ENCODE measurements at regions not wholly inside any gene's neighbourhood (a gene's known extent, or its start where the extent isn't known, plus 50 kb on each side); places are given as distances from the start of the nearest gene placed in this dataset.
"Not testable (repeated sequence)": the region's sequence is repeated elsewhere in the genome, so short reads cannot be mapped to it uniquely, and the experiment has no call there.

- no peak for DNase-seq (ENCODE audit: low read depth, low spot score)
These were observed 372.9 kb upstream of the LMCD1 start for GRCh38 chr3:8128686-8129085.

DNA sequence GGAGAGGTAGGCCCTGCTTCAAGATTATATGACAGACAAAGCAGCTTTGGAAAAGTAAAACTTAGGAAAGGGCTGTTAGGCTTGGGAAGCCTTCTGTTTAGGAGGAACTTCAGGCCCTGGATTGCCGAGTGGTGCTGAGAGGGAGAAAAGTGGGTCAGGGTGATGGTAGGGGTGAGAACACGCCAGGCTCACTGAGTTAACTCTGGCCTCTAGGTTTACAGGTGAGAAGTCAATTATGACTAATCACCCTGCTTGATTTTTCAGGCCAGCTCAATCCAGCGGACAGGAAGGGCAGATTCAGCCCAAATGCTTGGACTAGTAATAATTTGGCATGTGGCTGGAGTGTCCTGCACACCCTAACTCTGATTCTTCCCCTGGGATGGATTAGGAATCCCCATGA is 365.1 kb upstream of the LMCD1 start:
- no peak for DNase-seq (ENCODE audit: low read depth, low spot score)

- no peak for DNase-seq (ENCODE audit: low read depth, low spot score)
These were observed 358.4 kb upstream of the LMCD1 start for GRCh38 chr3:8143186-8143585.

DNA sequence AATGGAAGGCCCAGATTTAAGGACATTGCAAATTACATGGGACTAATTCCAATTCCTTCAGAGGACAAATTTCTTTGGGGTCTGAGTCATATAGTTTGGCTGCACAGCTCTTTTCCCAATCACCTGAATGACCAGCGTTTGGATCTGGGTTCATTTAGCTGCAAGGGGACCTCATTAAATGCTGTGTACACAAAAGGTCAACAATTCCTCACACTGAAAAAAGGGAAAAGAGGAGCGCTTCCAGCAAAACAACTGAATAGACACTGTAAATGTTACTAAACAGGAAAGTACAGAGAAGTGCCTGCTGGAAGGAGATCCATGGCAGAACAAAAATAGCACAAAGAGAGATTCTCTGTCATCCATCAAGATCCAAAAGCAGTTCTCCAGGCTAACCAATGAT is 356.0 kb upstream of the LMCD1 start:
- DNase-seq (ENCODE audit: low read depth, low spot score) = no peak

DNA sequence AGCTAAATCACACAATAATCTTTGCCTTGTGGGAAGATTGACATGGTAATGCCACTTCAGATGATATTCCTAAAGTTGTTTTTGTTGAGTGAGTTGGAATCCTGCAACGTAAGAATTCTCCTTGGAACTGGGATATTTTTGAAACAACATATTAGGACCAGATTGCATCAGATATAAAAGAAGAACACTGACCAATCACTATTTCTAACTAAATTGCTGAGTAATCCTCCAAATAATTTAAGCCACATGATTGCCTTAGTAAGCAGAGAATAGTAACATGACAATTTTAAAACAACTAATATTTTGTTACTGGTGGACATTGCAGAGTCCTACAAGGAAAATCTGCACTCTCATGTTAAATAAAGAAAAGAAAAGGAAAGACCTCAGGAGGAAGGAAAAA is 353.9 kb upstream of the LMCD1 start:
- DNase-seq (ENCODE audit: low read depth, low spot score) = no peak

DNA sequence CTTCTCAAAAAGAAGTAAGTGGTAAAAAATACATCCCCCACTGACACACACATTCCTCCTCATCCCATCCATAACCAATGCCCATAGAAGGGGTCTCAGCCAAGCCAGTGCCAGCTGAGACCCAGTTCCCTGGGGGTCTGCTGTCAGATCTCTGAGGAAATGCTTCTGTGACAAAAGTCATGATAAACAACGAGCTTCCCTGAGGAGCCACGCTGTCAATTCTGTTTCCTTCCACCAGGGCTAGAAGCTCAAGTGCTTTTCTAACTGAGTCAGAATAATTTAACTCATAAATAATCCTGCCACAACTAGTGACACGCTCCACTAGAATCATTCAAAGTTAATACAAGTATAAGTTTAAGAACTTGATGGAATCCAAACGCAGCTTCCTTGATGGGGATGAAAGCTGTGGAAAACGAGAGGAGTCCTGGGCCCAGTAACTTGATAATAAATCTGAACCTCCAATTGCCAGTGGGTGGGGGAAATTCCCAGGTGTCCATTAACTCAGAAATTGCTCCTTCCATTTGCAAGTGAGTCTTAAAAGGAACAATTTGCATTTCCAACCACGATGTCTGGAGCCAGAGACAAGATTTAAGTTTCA is 348.7 kb upstream of the LMCD1 start:
- DNase-seq (ENCODE audit: low read depth, low spot score) = no peak

DNA sequence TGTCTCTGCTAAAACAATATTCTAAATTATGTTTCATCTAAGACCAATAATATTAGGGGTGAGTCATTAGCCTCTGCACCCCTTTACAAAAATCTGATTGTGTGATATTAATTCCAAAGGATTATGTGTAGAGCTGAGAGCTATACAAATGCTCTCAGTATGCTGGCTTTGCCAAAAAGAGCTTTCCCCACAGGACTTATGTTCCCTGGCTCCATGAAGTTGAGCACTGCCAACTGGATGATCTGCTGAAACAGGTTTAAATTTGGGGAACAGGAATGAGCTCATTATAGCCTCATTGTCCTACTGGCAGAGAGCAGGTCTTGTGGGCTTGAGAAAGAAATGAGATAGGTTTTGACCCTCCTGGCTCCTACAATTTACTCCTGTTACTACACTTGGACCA is 347.8 kb upstream of the LMCD1 start:
- no peak for DNase-seq (ENCODE audit: low read depth, low spot score)

- DNase-seq (ENCODE audit: low read depth, low spot score) = no peak
These were observed 347.0 kb upstream of the LMCD1 start for GRCh38 chr3:8154617-8155016.

GRCh38 chr3:8156138-8156537 is 345.5 kb upstream of the LMCD1 start:
- no peak for DNase-seq (ENCODE audit: low read depth, low spot score)

DNA sequence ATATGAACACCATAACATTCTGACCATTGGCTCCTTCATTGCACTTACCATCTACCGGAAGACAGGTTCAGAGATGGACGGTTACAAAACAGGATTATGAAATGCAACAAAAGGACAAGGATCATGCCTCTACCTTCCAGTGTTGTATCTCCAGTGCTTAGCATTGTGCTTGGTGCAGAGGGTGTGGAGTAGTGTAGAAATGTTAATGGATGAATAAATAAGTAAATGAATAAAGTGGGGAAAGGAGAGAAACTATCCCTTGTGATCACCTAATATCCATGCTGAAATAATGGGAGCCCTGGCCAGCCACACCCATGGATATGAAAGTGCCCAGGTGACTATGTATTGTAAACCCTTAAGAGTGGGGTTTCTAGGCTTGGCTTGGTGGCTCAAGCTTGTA is 344.8 kb upstream of the LMCD1 start:
- DNase-seq (ENCODE audit: low read depth, low spot score) = no peak

DNA sequence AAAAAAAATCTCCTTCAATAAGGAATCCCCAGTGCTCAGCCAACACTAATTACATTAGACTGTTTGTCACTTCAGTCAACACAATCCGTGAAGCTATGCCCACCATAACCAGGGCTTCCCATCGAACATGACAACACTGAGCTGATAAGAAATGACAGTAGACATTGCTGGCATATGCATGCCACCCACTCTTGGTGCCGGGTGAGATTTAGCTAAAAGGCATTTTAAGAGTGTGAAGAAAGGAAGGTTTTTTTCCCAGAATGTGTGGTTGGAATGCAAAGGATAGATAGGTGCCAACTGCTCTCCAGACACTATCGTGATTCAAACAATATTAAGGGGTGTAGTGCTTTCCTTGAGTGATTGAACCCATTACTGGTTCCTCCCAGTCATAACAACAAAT is 344.0 kb upstream of the LMCD1 start:
- no peak for DNase-seq (ENCODE audit: low read depth, low spot score)

DNA sequence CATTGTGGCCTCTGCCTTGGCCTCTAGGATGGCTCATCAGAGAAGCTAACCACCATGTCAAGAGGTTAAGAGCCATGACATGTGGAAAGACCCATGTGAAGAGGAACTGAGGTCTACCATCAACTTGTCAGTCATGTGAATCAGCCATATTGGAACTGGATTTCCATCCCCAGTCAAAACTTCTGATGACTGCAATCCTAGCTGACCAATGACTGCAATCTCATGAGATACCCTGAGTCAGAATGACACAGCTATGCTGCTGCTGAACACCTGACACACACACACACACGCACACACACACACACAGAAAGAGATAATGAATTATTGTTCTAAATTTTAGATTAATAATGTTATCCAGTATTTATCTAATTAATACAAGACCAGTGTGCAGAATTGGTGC is 337.5 kb upstream of the LMCD1 start:
- no peak for DNase-seq (ENCODE audit: low read depth, low spot score)

DNA sequence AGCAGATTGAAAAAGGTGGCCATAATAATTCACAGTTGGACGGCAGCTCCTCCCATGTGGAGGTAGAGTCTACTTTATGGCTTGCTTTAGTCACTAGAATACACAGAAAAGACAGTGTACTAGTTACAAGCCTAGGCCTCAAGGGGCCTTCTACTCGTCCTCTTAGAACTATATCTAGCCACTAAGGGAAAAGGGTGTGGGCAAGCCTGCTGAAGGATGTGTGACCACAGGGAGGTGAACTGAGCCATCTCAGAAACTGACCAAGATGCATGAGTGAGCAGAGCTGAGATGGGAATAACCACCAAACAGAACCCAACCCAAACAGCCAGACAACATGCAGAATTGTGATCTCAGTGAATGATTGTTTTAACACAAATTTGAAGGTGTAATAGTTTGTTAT is 335.6 kb upstream of the LMCD1 start:
- DNase-seq (ENCODE audit: low read depth, low spot score) = no peak

DNA sequence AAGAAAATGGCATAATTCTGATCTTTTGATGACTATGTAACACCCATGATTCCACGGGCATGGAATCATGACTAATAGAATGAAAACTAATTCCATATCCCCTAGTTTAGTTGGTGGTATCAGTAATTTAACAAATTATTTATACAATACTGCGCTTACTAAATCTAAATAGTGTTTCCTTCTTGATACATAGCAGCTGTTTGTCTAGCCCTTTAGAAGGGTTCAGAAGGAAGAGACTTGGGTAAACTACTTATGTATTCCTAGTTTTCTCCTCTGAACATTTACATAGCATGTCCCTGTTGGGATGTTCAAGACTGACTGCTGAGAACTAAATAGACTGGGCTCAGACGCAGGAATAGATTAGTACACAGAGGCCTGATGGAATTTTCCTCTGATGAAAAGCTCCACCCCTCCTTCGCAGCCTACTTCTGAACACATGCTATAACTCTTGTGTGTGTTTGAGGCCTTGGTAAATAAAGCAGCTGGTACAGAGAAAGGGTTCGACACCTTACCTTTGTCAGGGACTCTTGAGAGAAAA is 330.6 kb upstream of the LMCD1 start:
- DNase-seq (ENCODE audit: low read depth, low spot score) = no peak

DNA sequence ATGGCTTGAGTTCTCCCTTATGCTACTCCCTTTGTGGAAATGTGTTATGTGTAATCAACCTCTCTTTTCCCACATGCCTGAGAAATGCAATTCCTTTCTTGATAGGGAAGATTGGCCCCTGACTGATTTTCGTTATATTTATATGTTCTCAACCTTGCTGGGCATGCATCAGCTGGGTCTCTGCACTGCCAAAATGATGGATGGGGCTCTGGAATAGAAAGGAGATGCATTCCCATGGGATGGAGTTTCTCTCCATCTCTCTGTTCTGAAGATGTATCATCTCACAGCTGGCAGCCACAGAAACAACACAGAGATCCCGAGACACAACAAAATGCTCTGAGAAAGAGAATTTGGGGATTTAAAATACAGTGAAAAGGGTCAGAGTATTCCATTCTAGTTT is 327.7 kb upstream of the LMCD1 start:
- DNase-seq (ENCODE audit: low read depth, low spot score) = no peak

- not testable (repeated sequence) for DNase-seq (ENCODE audit: low read depth, low spot score)
These were observed 324.7 kb upstream of the LMCD1 start for GRCh38 chr3:8176759-8177483.

GRCh38 chr3:8178516-8178915 is 323.1 kb upstream of the LMCD1 start:
- not testable (repeated sequence) for DNase-seq (ENCODE audit: low read depth, low spot score)

DNA sequence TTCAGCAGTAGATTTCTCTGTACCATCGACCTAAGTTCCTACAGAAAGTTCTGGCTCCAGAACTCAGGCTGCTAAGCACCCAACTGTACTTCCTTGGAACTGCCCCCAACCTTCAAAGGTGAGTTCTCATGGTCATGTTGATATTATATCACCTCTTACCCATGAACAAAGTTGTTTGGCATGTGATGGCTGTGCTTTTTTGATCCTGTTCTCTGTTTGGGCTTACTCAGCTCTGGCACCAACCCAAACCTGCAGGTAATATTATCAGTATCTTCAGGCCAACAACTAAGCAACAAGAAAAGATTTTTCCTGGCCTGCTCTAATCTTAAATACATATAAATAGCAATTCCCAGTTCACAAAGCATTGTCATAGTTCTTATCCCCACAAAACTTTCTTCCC is 318.7 kb upstream of the LMCD1 start:
- no peak for DNase-seq (ENCODE audit: low read depth, low spot score)

GRCh38 chr3:8183627-8184026 is 318.0 kb upstream of the LMCD1 start:
- no peak for DNase-seq (ENCODE audit: low read depth, low spot score)

- DNase-seq (ENCODE audit: low read depth, low spot score) = no peak
These were observed 315.4 kb upstream of the LMCD1 start for GRCh38 chr3:8186213-8186612.

DNA sequence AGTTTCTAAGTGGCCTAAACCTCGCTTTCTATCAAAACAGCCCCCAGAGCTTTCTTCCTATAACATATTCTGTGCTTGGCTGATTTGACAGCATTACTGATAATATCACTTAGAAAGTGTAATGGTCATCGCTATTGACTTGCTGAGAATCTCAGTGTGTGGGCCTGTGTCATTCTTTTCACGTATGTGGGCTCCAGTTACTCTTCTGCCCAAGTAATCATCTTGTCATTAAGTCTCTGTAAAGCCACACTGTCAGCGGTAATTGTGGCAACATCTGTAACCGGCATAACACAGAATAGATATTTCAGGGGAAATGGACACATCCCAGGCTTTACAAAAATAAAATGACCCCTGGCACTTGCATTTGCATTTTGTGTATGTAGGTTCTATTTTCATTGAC is 313.6 kb upstream of the LMCD1 start:
- no peak for DNase-seq (ENCODE audit: low read depth, low spot score)

GRCh38 chr3:8189051-8189450 is 312.6 kb upstream of the LMCD1 start:
- DNase-seq (ENCODE audit: low read depth, low spot score) = no peak

- no peak for DNase-seq (ENCODE audit: low read depth, low spot score)
These were observed 310.2 kb upstream of the LMCD1 start for GRCh38 chr3:8191406-8191805.

DNA sequence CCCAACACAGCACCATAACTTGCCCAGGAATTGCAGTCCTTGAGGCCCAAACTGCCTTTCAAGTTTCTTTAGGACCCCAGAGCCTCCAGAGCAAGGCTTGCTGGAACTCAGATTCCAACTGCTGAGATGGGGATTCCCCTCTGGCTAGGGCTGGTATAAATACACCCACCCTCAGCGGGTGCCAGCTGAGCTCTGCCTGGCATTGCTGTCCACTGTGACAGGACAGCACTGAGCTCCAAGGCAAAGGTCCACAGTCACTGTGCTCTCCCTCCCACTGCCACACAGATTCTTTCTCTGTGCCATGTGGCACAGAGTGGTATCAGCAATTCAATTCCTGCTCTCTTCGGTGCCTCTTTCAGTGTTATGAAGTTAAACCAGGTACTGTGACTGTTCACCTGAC is 304.2 kb upstream of the LMCD1 start:
- no peak for DNase-seq (ENCODE audit: low read depth, low spot score)

All from smooth muscle cell of the brain vasculature (primary cell).